GM12872 (cell line): ENCODE measurements at regions not wholly inside any gene's neighbourhood (a gene's known extent, or its start where the extent isn't known, plus 50 kb on each side); places are given as distances from the start of the nearest gene placed in this dataset.

Experiments
- TF ChIP-seq, protein P1 (sequence below): IDR thresholded peaks from 3 replicates; pipeline ENCODE4 v1.5.1; 2011; ENCODE audit warnings: low read depth, mild to moderate bottlenecking, low read length, moderate library complexity; ENCODE audit not compliant: insufficient read depth

DNA sequence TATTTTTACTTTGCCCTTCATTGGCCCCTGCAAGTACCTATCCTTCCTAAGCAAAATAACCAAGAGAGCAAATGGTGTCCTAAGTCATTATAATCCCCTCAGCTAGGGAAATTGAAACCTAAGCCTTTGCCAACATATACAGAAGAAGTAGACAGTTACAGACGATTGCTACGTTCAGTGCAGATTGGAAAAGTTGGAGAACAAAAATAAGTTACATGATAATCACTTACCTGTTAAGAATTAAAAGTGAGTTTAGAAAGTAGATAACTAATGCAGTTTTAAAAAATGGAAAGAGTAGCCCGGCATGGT, 244.8 kb downstream of the MPDZ start:
- TF ChIP-seq, protein P1, sequence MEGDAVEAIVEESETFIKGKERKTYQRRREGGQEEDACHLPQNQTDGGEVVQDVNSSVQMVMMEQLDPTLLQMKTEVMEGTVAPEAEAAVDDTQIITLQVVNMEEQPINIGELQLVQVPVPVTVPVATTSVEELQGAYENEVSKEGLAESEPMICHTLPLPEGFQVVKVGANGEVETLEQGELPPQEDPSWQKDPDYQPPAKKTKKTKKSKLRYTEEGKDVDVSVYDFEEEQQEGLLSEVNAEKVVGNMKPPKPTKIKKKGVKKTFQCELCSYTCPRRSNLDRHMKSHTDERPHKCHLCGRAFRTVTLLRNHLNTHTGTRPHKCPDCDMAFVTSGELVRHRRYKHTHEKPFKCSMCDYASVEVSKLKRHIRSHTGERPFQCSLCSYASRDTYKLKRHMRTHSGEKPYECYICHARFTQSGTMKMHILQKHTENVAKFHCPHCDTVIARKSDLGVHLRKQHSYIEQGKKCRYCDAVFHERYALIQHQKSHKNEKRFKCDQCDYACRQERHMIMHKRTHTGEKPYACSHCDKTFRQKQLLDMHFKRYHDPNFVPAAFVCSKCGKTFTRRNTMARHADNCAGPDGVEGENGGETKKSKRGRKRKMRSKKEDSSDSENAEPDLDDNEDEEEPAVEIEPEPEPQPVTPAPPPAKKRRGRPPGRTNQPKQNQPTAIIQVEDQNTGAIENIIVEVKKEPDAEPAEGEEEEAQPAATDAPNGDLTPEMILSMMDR: no peak

DNA sequence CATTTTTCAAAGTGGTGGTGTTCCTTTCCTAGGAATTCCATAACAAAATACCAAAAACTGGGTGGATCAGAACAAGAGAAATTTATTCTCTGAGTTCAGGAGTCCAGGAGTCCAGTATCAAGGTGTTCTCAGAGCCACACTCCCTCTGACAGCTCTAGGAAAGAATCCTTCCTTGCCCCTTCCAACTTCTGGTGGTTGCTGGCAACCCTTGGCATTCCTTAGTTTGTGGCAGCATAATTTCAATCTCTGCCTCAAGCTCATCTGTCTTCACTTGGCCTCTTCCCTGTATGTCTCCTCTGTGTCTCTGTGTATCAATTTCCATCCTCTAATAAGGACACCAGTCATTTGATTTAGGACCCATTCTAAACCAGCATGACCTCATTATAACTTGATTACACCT, 243.7 kb downstream of the MPDZ start:
- TF ChIP-seq, protein P1: no peak

DNA sequence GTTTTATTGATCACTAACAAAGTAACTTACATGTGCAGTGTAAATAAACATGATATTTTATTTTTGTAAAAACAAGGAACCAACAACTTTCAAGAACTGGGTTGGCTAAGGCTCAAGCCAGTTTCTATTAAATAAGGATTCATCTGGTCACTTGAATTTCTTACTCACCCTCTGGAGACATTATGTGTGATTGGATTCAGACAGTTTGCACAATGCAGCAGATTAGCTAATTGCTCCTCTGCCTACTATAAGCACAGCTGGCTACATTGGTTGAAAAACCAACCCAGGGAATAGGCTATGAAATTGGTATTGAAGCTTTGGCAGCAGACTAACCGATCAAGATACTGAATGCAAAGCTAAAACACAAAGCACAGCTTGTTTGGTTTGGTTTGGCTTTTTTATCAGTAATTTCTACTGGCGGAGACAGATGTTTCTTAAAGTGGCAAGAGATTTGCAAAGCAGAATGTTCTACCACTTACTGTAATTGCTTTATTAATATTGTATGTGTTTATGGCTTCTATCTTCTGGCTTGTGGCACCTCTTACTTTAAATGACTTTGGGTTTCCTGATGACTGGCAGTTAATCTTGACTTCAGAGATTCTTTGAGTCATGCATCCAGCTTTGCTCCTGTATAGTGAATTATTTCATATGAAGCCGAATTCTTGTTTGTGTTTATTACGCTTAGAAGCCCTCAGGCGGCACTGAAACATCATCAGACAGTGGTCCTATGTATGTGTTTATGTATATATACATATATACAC, 231.5 kb downstream of the MPDZ start:
- TF ChIP-seq, protein P1: no peak

DNA sequence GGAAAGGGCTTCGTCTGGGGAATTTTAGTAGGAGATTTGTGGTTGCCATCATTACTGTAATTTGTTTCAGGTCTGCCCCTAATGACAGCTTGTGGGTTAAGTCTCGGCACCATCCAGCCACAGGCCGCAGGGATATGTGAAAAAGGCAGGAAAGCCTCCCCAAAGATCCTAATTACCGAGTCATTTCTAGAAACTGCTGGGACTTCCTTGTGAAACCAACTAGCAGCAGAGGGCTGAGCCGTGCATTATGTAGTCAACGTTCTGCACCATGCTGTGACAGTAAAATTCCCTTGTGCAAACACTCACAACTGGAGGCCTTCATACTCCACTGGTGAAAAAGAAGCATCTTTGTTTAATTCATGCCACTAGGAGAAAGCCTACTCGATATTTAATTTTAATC, 230.3 kb downstream of the MPDZ start:
- TF ChIP-seq, protein P1: no peak

DNA sequence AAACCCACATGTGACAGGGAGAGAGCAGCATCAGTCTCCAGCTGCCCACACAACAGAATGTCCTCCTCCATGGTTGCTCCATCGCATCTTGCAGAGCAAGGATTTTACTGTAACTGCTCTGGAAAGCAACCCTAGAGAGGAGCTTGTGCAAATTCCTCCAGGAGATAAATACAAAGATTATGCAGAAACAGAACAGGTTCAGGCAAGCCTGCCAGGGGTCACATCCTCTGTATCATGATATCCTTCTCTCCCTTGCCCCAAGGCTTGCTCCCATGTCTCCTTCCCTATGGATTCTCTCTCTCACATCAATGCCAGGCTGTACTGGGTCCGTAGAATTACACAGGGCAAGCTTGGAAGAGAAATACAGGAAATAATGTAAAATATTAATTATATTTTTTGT, 226.0 kb downstream of the MPDZ start:
- TF ChIP-seq, protein P1: no peak

DNA sequence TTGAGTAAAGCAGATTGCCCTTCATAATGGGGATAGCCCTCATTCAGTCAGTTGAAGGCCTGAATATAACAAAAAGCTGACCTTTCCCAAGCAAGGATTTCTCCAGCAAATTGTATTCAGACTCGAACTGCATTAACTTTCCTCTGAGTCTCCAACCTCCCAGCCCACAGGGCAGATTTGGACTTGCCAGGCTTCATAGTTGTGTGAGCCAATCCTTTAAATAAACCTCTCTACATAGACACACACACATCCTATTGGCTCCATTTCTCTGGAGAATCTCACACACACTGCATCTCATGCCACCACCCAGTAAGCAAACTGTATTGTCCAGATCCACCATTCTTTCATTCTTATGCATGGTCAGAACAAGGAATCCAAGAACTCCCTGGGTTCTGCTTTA, 225.1 kb downstream of the MPDZ start:
- TF ChIP-seq, protein P1: no peak
